HT1080 (cell line): ENCODE measurements at regions not wholly inside any gene's neighbourhood (a gene's known extent, or its start where the extent isn't known, plus 50 kb on each side); places are given as distances from the start of the nearest gene placed in this dataset.
"Not testable (repeated sequence)": the region's sequence is repeated elsewhere in the genome, so short reads cannot be mapped to it uniquely, and the experiment has no call there.

ENCODE experiments used
- DNase-seq: peaks from one replicate; pipeline ENCODE4 v3.0.0-alpha.2; 2015; ENCODE audit warnings: low read depth

- DNase-seq, result no peak
Observed at GRCh38 chr2:14015113-14015630, 617.3 kb upstream of the LRATD1 start.

GRCh38 chr2:14016289-14016955 is 616.1 kb upstream of the LRATD1 start:
- peak; percentile 57 for DNase-seq

- DNase-seq, result no peak
Observed at GRCh38 chr2:14018620-14019019, 613.9 kb upstream of the LRATD1 start.

- no peak for DNase-seq
Observed at GRCh38 chr2:14023558-14023957, 609.0 kb upstream of the LRATD1 start.

GRCh38 chr2:14039134-14039533 is 593.4 kb upstream of the LRATD1 start:
- DNase-seq, result no peak

- no peak for DNase-seq
Observed at GRCh38 chr2:14047491-14047890, 585.0 kb upstream of the LRATD1 start.

GRCh38 chr2:14051401-14051800 is 581.1 kb upstream of the LRATD1 start:
- DNase-seq, result no peak

- DNase-seq, result no peak
Observed at GRCh38 chr2:14053105-14053504, 579.4 kb upstream of the LRATD1 start.

- DNase-seq, result no peak
Observed at GRCh38 chr2:14064346-14064745, 568.2 kb upstream of the LRATD1 start.

GRCh38 chr2:14072338-14072737 is 560.2 kb upstream of the LRATD1 start:
- peak; percentile 18 for DNase-seq

GRCh38 chr2:14074691-14075090 is 557.8 kb upstream of the LRATD1 start:
- no peak for DNase-seq

- no peak for DNase-seq
Observed at GRCh38 chr2:14079576-14079975, 552.9 kb upstream of the LRATD1 start.

GRCh38 chr2:14081521-14081920 is 551.0 kb upstream of the LRATD1 start:
- peak; percentile 69 for DNase-seq

- no peak for DNase-seq
Observed at GRCh38 chr2:14082640-14083039, 549.9 kb upstream of the LRATD1 start.

GRCh38 chr2:14094592-14094991 is 537.9 kb upstream of the LRATD1 start:
- peak; percentile 40 for DNase-seq

- not testable (repeated sequence) for DNase-seq
Observed at GRCh38 chr2:14099101-14099500, 533.4 kb upstream of the LRATD1 start.

GRCh38 chr2:14114275-14114674 is 518.2 kb upstream of the LRATD1 start:
- DNase-seq, result no peak

GRCh38 chr2:14120376-14120775 is 512.1 kb upstream of the LRATD1 start:
- DNase-seq, result no peak

GRCh38 chr2:14123436-14124103 is 508.9 kb upstream of the LRATD1 start:
- DNase-seq, result no peak

GRCh38 chr2:14125624-14126293 is 506.8 kb upstream of the LRATD1 start:
- DNase-seq, result no peak

- DNase-seq, result no peak
Observed at GRCh38 chr2:14126846-14127245, 505.7 kb upstream of the LRATD1 start.

GRCh38 chr2:14127765-14128164 is 504.8 kb upstream of the LRATD1 start:
- DNase-seq, result no peak
